Psoas muscle (tissue), 7 donors: ENCODE measurements at regions not wholly inside any gene's neighbourhood (a gene's known extent, or its start where the extent isn't known, plus 50 kb on each side); places are given as distances from the start of the nearest gene placed in this dataset.

Source experiments
- ATAC-seq, 4 donors: fragments of 200-7000 bp; cut with Tn5 transposase; one replicate each; pipeline ENCODE4 v1.9.1; 2020; ENCODE audit warnings: moderate library complexity in 3 of 4, mild to moderate bottlenecking in 2 of 4
- DNase-seq, 2 donors: peaks; one replicate each; pipeline ENCODE4 v3.0.0-alpha.2; 2020
- H3K27ac ChIP-seq: fragments of 200-600 bp; one replicate; pipeline ENCODE4 v1.8.0; 2022
- H3K27me3 ChIP-seq, 3 donors: fragments of 200-600 bp in 1 of 3; one replicate each; pipeline versions ENCODE4 v1.6.1 to v1.8.0; 2013 to 2022; ENCODE audit warnings: low read length in 2 of 3, mild to moderate bottlenecking in 2 of 3, moderate library complexity in 1 of 3; ENCODE audit not compliant: insufficient read depth in 3 of 3
- H3K36me3 ChIP-seq, 2 donors: fragments of 200-600 bp in 1 of 2; one replicate each; pipeline versions ENCODE4 v1.6.1 to v1.8.0; 2013 to 2022; ENCODE audit warnings: low read depth in 1 of 2, mild to moderate bottlenecking in 1 of 2, moderate library complexity in 1 of 2; ENCODE audit not compliant: insufficient read depth in 1 of 2
- H3K4me1 ChIP-seq: fragments of 200-600 bp; one replicate; pipeline ENCODE4 v1.8.0; 2022
- H3K4me3 ChIP-seq: fragments of 200-600 bp; one replicate; pipeline ENCODE4 v1.8.0; 2022; ENCODE audit warnings: mild to moderate bottlenecking
- H3K9me3 ChIP-seq: fragments of 200-600 bp; one replicate; pipeline ENCODE4 v1.8.0; 2022
- WGBS, 3 donors: extraction: QIAGEN DNeasy Blood & Tissue Kit; methylation state at CpG; one replicate each; pipeline versions ENCODE4 v1.1.6 to v1.1.7; 2013; 5-methylcytosine and 5-hydroxymethylcytosine counted together
- intact Hi-C, 2 donors: fragments of 100-400 bp; cut with DNase I; formaldehyde crosslinking; loops; one replicate each; pipeline versions ENCODE4 v1.11.0 to v1.14.2; 2022
- TF ChIP-seq, protein P1 (sequence below): fragments of 200-600 bp; IDR thresholded peaks from one replicate; pipeline ENCODE4 v1.8.0; 2022; ENCODE audit warnings: antibody characterized with exemption
- donor health status: healthy with polysubstance abuse.
- donor health status: DM: no; HTN: no; CAD: no; lungs with moderate emphysema.
- donor health status: Bipolar disorder and iron deficiency.
- donor health status: healthy.
- donor health status: DM: yes; HTN: yes; CAD: no.
- donor health status: DM: no; HTN: no; CAD: no.
- donor health status: DM: yes; HTN: yes; CAD: no.

DNA sequence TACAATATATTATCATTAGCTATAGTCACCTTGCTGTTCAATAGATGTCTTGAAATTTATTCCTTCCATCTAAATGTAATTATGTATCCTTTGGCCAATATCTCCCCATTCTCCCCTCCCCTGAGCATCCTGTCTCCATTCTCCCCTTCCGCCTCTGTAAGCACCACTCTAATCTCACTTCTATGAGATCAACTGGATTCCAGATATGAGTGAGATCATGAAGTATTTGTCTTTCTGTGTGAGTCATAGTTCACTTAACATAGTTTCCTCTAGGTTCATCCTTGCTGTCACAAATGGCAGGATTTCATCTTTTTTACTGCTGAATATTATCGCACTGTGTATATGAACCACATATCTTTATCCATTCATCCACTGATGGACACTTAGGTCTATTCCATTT, 148.8 kb upstream of the NDN start:
- TF ChIP-seq, protein P1, sequence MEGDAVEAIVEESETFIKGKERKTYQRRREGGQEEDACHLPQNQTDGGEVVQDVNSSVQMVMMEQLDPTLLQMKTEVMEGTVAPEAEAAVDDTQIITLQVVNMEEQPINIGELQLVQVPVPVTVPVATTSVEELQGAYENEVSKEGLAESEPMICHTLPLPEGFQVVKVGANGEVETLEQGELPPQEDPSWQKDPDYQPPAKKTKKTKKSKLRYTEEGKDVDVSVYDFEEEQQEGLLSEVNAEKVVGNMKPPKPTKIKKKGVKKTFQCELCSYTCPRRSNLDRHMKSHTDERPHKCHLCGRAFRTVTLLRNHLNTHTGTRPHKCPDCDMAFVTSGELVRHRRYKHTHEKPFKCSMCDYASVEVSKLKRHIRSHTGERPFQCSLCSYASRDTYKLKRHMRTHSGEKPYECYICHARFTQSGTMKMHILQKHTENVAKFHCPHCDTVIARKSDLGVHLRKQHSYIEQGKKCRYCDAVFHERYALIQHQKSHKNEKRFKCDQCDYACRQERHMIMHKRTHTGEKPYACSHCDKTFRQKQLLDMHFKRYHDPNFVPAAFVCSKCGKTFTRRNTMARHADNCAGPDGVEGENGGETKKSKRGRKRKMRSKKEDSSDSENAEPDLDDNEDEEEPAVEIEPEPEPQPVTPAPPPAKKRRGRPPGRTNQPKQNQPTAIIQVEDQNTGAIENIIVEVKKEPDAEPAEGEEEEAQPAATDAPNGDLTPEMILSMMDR = no peak
- no peak for DNase-seq
- Histone ChIP-seq H3K27ac (no peak overlapping the region), H3K4me3 (no peak overlapping the region), H3K4me1 (no peaks in the 10 kb centered on the region), H3K9me3 (no peaks in the 10 kb centered on the region), H3K27me3 (peaks cover 0 to 3% (median 0%) of the 10 kb centered on the region in 3 donors), H3K36me3 (no peaks in the 10 kb centered on the region)
- 87 to 93% (median 93%) methylated on average over 2 of the region's 2 CpGs for WGBS, 3 donors
- intact Hi-C loops = no loop called here
- no peak for ATAC-seq

DNA sequence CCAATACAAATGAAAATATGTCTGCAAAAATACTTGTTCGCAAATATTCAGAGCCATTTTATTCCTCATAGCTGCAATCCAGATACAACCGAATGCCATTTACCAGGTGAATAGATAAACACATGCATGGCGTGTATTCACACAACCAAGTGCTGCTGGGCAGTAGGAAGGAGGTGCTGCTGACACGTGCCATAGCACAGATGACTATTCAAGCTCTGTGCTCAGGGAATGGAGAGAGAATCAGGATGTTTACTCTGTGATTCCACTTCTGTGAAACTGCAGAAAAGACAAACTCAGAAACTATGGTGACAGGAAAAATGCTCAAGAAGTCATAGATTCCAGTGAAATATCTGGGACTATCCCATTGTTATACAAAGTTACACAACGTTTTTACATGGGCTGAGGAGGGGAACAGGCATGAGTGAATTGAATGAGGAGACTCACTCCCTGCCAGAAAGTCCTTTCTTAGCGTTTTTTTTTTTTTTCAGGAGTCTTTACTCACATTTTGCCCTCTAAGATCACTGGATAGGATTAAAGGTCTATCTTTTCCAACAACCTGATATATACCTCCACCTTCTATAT, 152.9 kb upstream of the NDN start:
- no peaks in the 10 kb centered on the region for H3K4me1 ChIP-seq
- no peaks in the 10 kb centered on the region for H3K36me3 ChIP-seq
- DNase-seq (no peak), ATAC-seq (no peak)
- TF ChIP-seq, protein P1 = no peak
- H3K27me3 ChIP-seq = peaks cover 0 to 3% (median 0%) of the 10 kb centered on the region in 3 donors
- WGBS, 3 donors = 50 to 55% (median 53%) methylated on average over 6 of the region's 6 CpGs
- H3K27ac ChIP-seq = no peak overlapping the region
- peaks cover 2% of the 10 kb centered on the region for H3K9me3 ChIP-seq
- intact Hi-C loops = no loop called here
- no peak overlapping the region for H3K4me3 ChIP-seq

DNA sequence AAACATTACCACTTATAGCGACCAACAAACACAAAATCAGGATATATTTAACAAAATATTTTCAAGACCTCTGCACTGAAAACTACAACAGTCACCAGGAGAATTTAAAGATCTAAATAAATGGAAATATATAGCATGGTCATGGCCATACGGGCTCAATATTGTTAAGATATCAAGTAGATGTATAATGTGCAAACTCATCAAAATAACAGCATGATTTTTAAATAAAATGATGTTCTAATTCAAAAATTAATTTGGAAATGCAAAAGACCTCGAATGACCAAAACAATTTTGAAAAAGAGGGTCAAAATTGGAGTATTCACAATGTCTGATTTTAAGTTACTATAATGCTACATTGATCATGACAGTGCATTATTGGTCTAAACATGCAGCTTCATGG, 159.1 kb upstream of the NDN start:
- ATAC-seq = no peak
- Histone ChIP-seq H3K4me3 (no peak overlapping the region), H3K27me3 (no peaks in the 10 kb centered on the region), H3K27ac (no peak overlapping the region), H3K9me3 (peaks cover 2% of the 10 kb centered on the region), H3K36me3 (no peaks in the 10 kb centered on the region), H3K4me1 (no peaks in the 10 kb centered on the region)
- no peak for DNase-seq
- 35 to 37% (median 36%) methylated on average over 3 of the region's 3 CpGs for WGBS, 3 donors
- intact Hi-C loops = no loop called here
- TF ChIP-seq, protein P1 = no peak

DNA sequence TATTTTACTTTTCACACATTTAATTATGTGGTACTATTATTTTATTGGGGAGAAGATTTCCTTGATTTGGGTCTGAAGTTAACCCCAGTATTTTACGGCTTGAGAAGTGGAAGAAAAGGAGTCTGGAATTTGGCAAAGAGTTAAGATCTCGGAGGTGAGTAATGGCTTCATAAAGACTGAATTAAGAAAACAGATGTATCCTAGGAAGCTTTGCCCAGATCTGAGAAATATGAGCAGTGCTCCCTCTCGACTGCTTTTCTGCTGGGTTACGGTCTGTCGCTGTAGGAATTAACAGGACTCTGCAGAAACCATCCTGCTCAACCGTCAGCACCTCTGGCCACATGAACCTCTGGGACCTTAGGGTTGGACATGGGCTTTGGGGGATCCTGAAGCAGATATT, 163.6 kb upstream of the NDN start:
- no peak for ATAC-seq
- Histone ChIP-seq H3K27ac (no peak overlapping the region), H3K9me3 (no peaks in the 10 kb centered on the region), H3K27me3 (no peaks in the 10 kb centered on the region), H3K4me3 (no peak overlapping the region), H3K36me3 (no peaks in the 10 kb centered on the region), H3K4me1 (no peaks in the 10 kb centered on the region)
- intact Hi-C loops = no loop called here
- TF ChIP-seq, protein P1 = no peak
- 42 to 45% (median 44%) methylated on average over 6 of the region's 6 CpGs for WGBS, 3 donors
- DNase-seq = no peak

DNA sequence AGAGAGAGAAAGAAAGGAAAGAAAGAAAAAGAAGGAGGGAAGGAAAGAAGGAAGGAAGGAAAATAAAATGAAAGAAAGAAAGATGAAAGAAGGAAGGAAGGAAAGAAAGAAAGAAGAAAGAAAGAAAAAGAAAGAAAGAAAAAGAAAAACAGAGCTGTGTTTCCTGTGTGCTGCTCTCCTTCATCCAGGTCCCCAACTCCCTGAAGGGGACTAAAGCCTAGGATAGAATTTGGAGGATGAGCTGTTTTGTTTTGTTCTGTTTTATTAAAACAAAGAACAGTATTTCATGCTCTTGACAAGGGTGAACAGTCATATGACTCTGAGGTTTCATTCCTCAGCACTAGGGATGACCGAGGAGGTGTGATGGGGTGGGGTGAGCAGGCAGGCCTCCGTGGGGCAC, 164.8 kb upstream of the NDN start:
- TF ChIP-seq, protein P1 = no peak
- WGBS, 3 donors = 49 to 69% (median 52%) methylated on average over 2 of the region's 2 CpGs
- intact Hi-C loops = no loop called here
- Histone ChIP-seq H3K4me3 (no peak overlapping the region), H3K4me1 (no peaks in the 10 kb centered on the region), H3K9me3 (no peaks in the 10 kb centered on the region), H3K27ac (no peak overlapping the region), H3K27me3 (no peaks in the 10 kb centered on the region), H3K36me3 (no peaks in the 10 kb centered on the region)
- DNase-seq (no peak), ATAC-seq (no peak)
